ENCODE measurements at regions not wholly inside any gene's neighbourhood (a gene's known extent, or its start where the extent isn't known, plus 50 kb on each side); places are given as distances from the start of the nearest gene placed in this dataset.

GRCh38 chr7:132635127-132635526 lies 58.9 kb upstream of the PLXNA4 start:
- no peak for DNase-seq (ENCODE audit: extremely low read depth in 1 of 11, low read depth in 9 of 11, low spot score in 4 of 11)

GRCh38 chr7:132630834-132631233 lies 54.6 kb upstream of the PLXNA4 start:
- no peak for DNase-seq (ENCODE audit: extremely low read depth in 1 of 11, low read depth in 9 of 11, low spot score in 4 of 11)
